GM12878 (cell line): ENCODE measurements at regions not wholly inside any gene's neighbourhood (a gene's known extent, or its start where the extent isn't known, plus 50 kb on each side); places are given as distances from the start of the nearest gene placed in this dataset.

ENCODE experiments used
- ATAC-seq: fragments of 200-7000 bp; cut with Tn5 transposase; 3 replicates; pipeline ENCODE4 v1.9.1; 2020; ENCODE audit warnings: mild to moderate bottlenecking, moderate library complexity
- BruUV-seq: library from RNA; stranded (reverse); fragments of 400-500 nt; replicated peaks from 2 replicates; lab custom pipeline; 2021; lab: Mats Ljungman, UMichigan
- CTCF ChIA-PET: fragments of 300-600 bp; sonication (Branson Sonifier 250); formaldehyde crosslinking; extraction: SDS; loops from one replicate; lab custom pipeline; 2021; ENCODE audit warnings: inconsistent platforms; lab: Yijun Ruan, JAX
- POLR2A ChIA-PET: fragments of 350-600 bp; formaldehyde crosslinking; extraction: SDS; loops from one replicate; lab custom pipeline; 2021; ENCODE audit warnings: inconsistent platforms; lab: Charles Lee
- RAD21 ChIA-PET: fragments of 300-600 bp; sonication (Branson Sonifier 250); formaldehyde crosslinking; loops from one replicate; lab custom pipeline; 2023; ENCODE audit warnings: antibody characterized with exemption; ENCODE audit not compliant: unreplicated experiment; lab: Charles Lee
- SMC1A ChIA-PET: fragments of 300-600 bp; sonication (Branson Sonifier 250); formaldehyde crosslinking; loops from one replicate; lab custom pipeline; 2023; ENCODE audit not compliant: unreplicated experiment, uncharacterized antibody; lab: Charles Lee
- DNase-seq: peaks from one replicate; pipeline ENCODE4 v3.0.0-alpha.2; 2011; ENCODE audit warnings: low read depth, low spot score
- FAIRE-seq: peaks from 3 replicates; lab custom pipeline; 2011; peaks lifted over from hg19 to GRCh38; lab: Jason Lieb, UNC
- H2AFZ ChIP-seq: 2 replicates; pipeline ENCODE4 v1.6.0; 2011; ENCODE audit warnings: low read depth, low read length, control low read depth; ENCODE audit not compliant: control insufficient read depth
- H3K27ac ChIP-seq: 2 replicates; pipeline ENCODE4 v1.5.1; 2011; ENCODE audit warnings: control low read depth; ENCODE audit not compliant: control insufficient read depth, insufficient read depth
- H3K27me3 ChIP-seq, 2 experiments: replicated peaks in 1 of 2; 2 replicates each; pipeline versions ENCODE4 v1.6.0 to v1.6.1; 2011; ENCODE audit warnings: low read length in 1 of 2; ENCODE audit not compliant: control insufficient read depth in 2 of 2, insufficient read depth in 2 of 2
- H3K36me3 ChIP-seq, 2 experiments: 2 replicates each; pipeline ENCODE4 v1.5.1; 2011; ENCODE audit warnings: low read length in 1 of 2; ENCODE audit not compliant: control insufficient read depth in 2 of 2, insufficient read depth in 2 of 2
- H3K4me1 ChIP-seq: 2 replicates; pipeline ENCODE4 v1.6.1; 2011; ENCODE audit warnings: mild to moderate bottlenecking, low read length, moderate library complexity, mixed read lengths; ENCODE audit not compliant: control insufficient read depth, insufficient read depth
- H3K4me2 ChIP-seq: 2 replicates; pipeline ENCODE4 v1.6.0; 2011; ENCODE audit warnings: control low read depth; ENCODE audit not compliant: control insufficient read depth, insufficient read depth
- H3K4me3 ChIP-seq: fragments of 200-600 bp; sonication (generic); 2 replicates; pipeline ENCODE4 v1.5.1; 2016
- H3K79me2 ChIP-seq: 2 replicates; pipeline ENCODE4 v1.6.0; 2011; ENCODE audit warnings: low read length; ENCODE audit not compliant: control insufficient read depth, insufficient read depth
- H3K9ac ChIP-seq: 2 replicates; pipeline ENCODE4 v1.8.0; 2011; ENCODE audit warnings: low read length, control low read depth, mixed read lengths; ENCODE audit not compliant: control insufficient read depth, insufficient read depth
- H3K9me3 ChIP-seq: replicated peaks from 3 replicates; pipeline ENCODE4 v1.5.1; 2011; ENCODE audit warnings: mild to moderate bottlenecking, low read length; ENCODE audit not compliant: control insufficient read depth, insufficient read depth
- H4K20me1 ChIP-seq: 2 replicates; pipeline ENCODE4 v1.6.0; 2011; ENCODE audit not compliant: control insufficient read depth, insufficient read depth
- EP300 ChIP-seq, 2 experiments: fragments of 150-350 bp in 1 of 2; IDR thresholded peaks; 2 replicates each; pipeline ENCODE4 v1.6.1; 2011 to 2012; ENCODE audit warnings: low read depth in 2 of 2, low read length in 2 of 2, borderline replicate concordance in 1 of 2, improper control_type of control experiment in 1 of 2, inconsistent platforms in 1 of 2; ENCODE audit not compliant: control insufficient read depth in 1 of 2
- FOS ChIP-seq: IDR thresholded peaks from 3 replicates; pipeline ENCODE4 v1.6.1; 2011; ENCODE audit warnings: borderline replicate concordance; ENCODE audit not compliant: insufficient read length; ENCODE audit errors: extremely low read depth
- HDGF ChIP-seq: fragments of 450-650 bp; IDR thresholded peaks from 2 replicates; pipeline ENCODE4 v1.6.1; 2016; ENCODE audit warnings: antibody characterized with exemption
- MYB ChIP-seq: fragments of 150-350 bp; IDR thresholded peaks from 2 replicates; pipeline ENCODE4 v1.6.1; 2014; ENCODE audit warnings: mild to moderate bottlenecking, low read depth, low read length, borderline replicate concordance
- NFIC ChIP-seq: IDR thresholded peaks from 2 replicates; pipeline ENCODE4 v1.6.1; 2012; ENCODE audit warnings: low read depth, mild to moderate bottlenecking, inconsistent platforms, low read length, moderate library complexity
- NR2C1 ChIP-seq: fragments of 450-650 bp; IDR thresholded peaks from 2 replicates; pipeline ENCODE4 v1.6.1; 2017; ENCODE audit warnings: antibody characterized with exemption, mild to moderate bottlenecking, moderate library complexity
- RCOR1 ChIP-seq: conservative IDR thresholded peaks from 2 replicates; pipeline ENCODE4 v1.6.1; 2012; ENCODE audit warnings: low read depth, low read length, improper control_type of control experiment
- RUNX3 ChIP-seq: IDR thresholded peaks from 2 replicates; pipeline ENCODE4 v1.6.1; 2012; ENCODE audit warnings: low read length, inconsistent platforms
- SIN3A ChIP-seq: IDR thresholded peaks from 2 replicates; pipeline ENCODE4 v1.6.1; 2012; ENCODE audit warnings: low read depth, low read length, improper control_type of control experiment
- SMAD5 ChIP-seq: IDR thresholded peaks from 2 replicates; pipeline ENCODE4 v1.6.1; 2016; ENCODE audit warnings: antibody characterized with exemption, low read depth
- TCF7 ChIP-seq: IDR thresholded peaks from 2 replicates; pipeline ENCODE4 v1.6.1; 2014; ENCODE audit warnings: antibody characterized with exemption, borderline replicate concordance
- WGBS: methylation state at CpG from one replicate; pipeline ENCODE4 v1.1.6; 2016; ENCODE audit warnings: low lambda C conversion rate; ENCODE audit not compliant: insufficient replicate concordance, insufficient coverage; ENCODE audit errors: missing lambda C conversion rate; 5-methylcytosine and 5-hydroxymethylcytosine counted together
- in situ Hi-C: fragments of 300-500 bp; cut with MboI; formaldehyde crosslinking; loops from 9 replicates; pipeline ENCODE4 v1.14.3; 2018; ENCODE audit warnings: mixed read lengths
- intact Hi-C: fragments of 100-400 bp; cut with micrococcal nuclease; formaldehyde crosslinking; loops from one replicate; pipeline ENCODE4 v1.14.2; 2022; ENCODE audit not compliant: unreplicated experiment
- TF ChIP-seq, protein P1 (sequence below): fragments of 450-650 bp; IDR thresholded peaks from 2 replicates; pipeline ENCODE4 v1.6.1; 2017; ENCODE audit warnings: low read depth, mild to moderate bottlenecking, moderate library complexity
- TF ChIP-seq, protein P2 (sequence below): IDR thresholded peaks from 2 replicates; pipeline ENCODE4 v1.6.1; 2011; ENCODE audit warnings: low read depth, mild to moderate bottlenecking, low read length, moderate library complexity, borderline replicate concordance; ENCODE audit errors: extremely low read depth
- TF ChIP-seq, protein P3 (sequence below): fragments of 150-350 bp; IDR thresholded peaks from 2 replicates; pipeline ENCODE4 v1.6.1; 2014; ENCODE audit warnings: mild to moderate bottlenecking, low read depth, low read length
- TF ChIP-seq, protein P4 (sequence below): IDR thresholded peaks from 2 replicates; pipeline ENCODE4 v1.6.1; 2011; ENCODE audit warnings: low read depth, low read length, improper control_type of control experiment, borderline replicate concordance
- TF ChIP-seq, protein P5 (sequence below): fragments of 450-650 bp; IDR thresholded peaks from 2 replicates; pipeline ENCODE4 v1.6.1; 2016; ENCODE audit warnings: mild to moderate bottlenecking

DNA sequence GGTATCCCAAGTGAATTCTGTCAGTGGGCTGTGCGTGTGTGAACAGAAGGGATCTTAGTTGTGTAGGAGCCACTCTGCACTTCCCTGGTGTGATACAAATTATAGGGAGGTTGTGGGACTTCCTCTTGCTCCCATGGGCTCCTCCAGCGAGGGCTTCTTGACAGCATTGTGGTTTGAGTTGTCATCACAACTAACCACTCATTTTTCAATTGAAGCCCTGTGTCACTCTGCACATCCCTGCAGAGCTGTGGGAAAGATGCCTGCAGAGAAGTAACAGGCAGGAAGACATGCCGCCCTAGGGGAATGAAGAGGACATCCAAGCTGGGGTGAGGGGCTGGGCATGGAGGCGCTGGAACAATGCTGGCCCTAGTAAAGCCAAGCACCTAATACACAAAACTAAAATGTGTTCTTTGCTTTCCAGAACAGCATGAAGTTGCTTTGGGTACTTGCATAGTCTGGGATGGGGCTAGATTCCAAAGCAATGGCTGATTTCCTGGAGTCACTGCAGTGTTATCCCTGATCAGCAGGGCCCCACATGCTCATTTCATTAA is 692.5 kb downstream of the TOX3 start:
- Histone ChIP-seq H3K36me3 (no peaks in the 10 kb centered on the region), H4K20me1 (no peaks in the 10 kb centered on the region), H3K4me3 (no peak overlapping the region), H3K4me1 (no peaks in the 10 kb centered on the region), H3K9me3 (no peaks in the 10 kb centered on the region), H3K27me3 (no peaks in the 10 kb centered on the region), H3K9ac (no peak overlapping the region), H3K79me2 (no peaks in the 10 kb centered on the region), H3K27ac (no peak overlapping the region), H2AFZ (no peak overlapping the region), H3K4me2 (no peak overlapping the region)
- FAIRE-seq (no peak), ATAC-seq (no peak), DNase-seq (no peak)
- CTCF ChIA-PET: interaction anchor here (0.9 kb wide), 1 partner anchor 11 kb away, joined by 3 read pairs; no protein-coding TSS in a partner anchor
- POLR2A ChIA-PET: no interaction called here
- intact Hi-C loops: no loop called here
- in situ Hi-C loops: no loop called here
- RAD21 ChIA-PET: no interaction called here
- SMC1A ChIA-PET: no interaction called here
- WGBS: 19% methylated on average over 4 of the region's 4 CpGs
- BruUV-seq: no TSS peak
- TF ChIP-seq TCF7 (no peak), SIN3A (no peak), RUNX3 (no peak), RCOR1 (no peak), FOS (no peak), NR2C1 (no peak), MYB (no peak), EP300 (IDR thresholded peaks at IDR 0.05; ENCODE audit: borderline replicate concordance in 1 of 2, control insufficient read depth in 1 of 2, low read depth in 2 of 2, low read length in 2 of 2) (no peak), NFIC (no peak), HDGF (no peak), SMAD5 (no peak)
- TF ChIP-seq, protein P1, sequence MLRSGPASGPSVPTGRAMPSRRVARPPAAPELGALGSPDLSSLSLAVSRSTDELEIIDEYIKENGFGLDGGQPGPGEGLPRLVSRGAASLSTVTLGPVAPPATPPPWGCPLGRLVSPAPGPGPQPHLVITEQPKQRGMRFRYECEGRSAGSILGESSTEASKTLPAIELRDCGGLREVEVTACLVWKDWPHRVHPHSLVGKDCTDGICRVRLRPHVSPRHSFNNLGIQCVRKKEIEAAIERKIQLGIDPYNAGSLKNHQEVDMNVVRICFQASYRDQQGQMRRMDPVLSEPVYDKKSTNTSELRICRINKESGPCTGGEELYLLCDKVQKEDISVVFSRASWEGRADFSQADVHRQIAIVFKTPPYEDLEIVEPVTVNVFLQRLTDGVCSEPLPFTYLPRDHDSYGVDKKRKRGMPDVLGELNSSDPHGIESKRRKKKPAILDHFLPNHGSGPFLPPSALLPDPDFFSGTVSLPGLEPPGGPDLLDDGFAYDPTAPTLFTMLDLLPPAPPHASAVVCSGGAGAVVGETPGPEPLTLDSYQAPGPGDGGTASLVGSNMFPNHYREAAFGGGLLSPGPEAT: no peak
- TF ChIP-seq, protein P2, sequence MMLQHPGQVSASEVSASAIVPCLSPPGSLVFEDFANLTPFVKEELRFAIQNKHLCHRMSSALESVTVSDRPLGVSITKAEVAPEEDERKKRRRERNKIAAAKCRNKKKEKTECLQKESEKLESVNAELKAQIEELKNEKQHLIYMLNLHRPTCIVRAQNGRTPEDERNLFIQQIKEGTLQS: no peak
- TF ChIP-seq, protein P3, sequence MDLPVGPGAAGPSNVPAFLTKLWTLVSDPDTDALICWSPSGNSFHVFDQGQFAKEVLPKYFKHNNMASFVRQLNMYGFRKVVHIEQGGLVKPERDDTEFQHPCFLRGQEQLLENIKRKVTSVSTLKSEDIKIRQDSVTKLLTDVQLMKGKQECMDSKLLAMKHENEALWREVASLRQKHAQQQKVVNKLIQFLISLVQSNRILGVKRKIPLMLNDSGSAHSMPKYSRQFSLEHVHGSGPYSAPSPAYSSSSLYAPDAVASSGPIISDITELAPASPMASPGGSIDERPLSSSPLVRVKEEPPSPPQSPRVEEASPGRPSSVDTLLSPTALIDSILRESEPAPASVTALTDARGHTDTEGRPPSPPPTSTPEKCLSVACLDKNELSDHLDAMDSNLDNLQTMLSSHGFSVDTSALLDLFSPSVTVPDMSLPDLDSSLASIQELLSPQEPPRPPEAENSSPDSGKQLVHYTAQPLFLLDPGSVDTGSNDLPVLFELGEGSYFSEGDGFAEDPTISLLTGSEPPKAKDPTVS: no peak
- TF ChIP-seq, protein P4, sequence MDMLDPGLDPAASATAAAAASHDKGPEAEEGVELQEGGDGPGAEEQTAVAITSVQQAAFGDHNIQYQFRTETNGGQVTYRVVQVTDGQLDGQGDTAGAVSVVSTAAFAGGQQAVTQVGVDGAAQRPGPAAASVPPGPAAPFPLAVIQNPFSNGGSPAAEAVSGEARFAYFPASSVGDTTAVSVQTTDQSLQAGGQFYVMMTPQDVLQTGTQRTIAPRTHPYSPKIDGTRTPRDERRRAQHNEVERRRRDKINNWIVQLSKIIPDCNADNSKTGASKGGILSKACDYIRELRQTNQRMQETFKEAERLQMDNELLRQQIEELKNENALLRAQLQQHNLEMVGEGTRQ: no peak
- TF ChIP-seq, protein P5, sequence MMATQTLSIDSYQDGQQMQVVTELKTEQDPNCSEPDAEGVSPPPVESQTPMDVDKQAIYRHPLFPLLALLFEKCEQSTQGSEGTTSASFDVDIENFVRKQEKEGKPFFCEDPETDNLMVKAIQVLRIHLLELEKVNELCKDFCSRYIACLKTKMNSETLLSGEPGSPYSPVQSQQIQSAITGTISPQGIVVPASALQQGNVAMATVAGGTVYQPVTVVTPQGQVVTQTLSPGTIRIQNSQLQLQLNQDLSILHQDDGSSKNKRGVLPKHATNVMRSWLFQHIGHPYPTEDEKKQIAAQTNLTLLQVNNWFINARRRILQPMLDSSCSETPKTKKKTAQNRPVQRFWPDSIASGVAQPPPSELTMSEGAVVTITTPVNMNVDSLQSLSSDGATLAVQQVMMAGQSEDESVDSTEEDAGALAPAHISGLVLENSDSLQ: no peak
